ENCODE measurements at regions not wholly inside any gene's neighbourhood (a gene's known extent, or its start where the extent isn't known, plus 50 kb on each side); places are given as distances from the start of the nearest gene placed in this dataset.

- TF ChIP-seq, protein P1, sequence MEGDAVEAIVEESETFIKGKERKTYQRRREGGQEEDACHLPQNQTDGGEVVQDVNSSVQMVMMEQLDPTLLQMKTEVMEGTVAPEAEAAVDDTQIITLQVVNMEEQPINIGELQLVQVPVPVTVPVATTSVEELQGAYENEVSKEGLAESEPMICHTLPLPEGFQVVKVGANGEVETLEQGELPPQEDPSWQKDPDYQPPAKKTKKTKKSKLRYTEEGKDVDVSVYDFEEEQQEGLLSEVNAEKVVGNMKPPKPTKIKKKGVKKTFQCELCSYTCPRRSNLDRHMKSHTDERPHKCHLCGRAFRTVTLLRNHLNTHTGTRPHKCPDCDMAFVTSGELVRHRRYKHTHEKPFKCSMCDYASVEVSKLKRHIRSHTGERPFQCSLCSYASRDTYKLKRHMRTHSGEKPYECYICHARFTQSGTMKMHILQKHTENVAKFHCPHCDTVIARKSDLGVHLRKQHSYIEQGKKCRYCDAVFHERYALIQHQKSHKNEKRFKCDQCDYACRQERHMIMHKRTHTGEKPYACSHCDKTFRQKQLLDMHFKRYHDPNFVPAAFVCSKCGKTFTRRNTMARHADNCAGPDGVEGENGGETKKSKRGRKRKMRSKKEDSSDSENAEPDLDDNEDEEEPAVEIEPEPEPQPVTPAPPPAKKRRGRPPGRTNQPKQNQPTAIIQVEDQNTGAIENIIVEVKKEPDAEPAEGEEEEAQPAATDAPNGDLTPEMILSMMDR (IDR thresholded peaks at IDR 0.05; ENCODE audit: poor library complexity, severe bottlenecking): no peak
- no peak for TF ChIP-seq MXI1 (conservative IDR thresholded peaks at IDR 0.05; ENCODE audit: poor library complexity, severe bottlenecking)
- no peak for TF ChIP-seq EZH2 (IDR thresholded peaks at IDR 0.05; ENCODE audit: borderline replicate concordance, insufficient read depth, low read length, poor library complexity, severe bottlenecking)
- no peak for TF ChIP-seq SMC3 (conservative IDR thresholded peaks at IDR 0.05; ENCODE audit: poor library complexity)
- no peak for TF ChIP-seq POLR2AphosphoS5 (IDR thresholded peaks at IDR 0.05)
Observed at GRCh38 chr2:60157283-60157682, 396.2 kb downstream of the BCL11A start.
